Left kidney (tissue), 1 donor: ENCODE measurements at regions not wholly inside any gene's neighbourhood (a gene's known extent, or its start where the extent isn't known, plus 50 kb on each side); places are given as distances from the start of the nearest gene placed in this dataset.
"Not testable (repeated sequence)": the region's sequence is repeated elsewhere in the genome, so short reads cannot be mapped to it uniquely, and the experiment has no call there.

Experiments used
- DNase-seq: peaks from one replicate; pipeline ENCODE4 v3.0.0-alpha.2; 2013

- DNase-seq = no peak
These were observed 1342.6 kb downstream of the REEP3 start for GRCh38 chr10:64863836-64864235.

- no peak for DNase-seq
These were observed 1346.3 kb downstream of the REEP3 start for GRCh38 chr10:64867501-64867962.

GRCh38 chr10:64873088-64873487 lies 1351.9 kb downstream of the REEP3 start:
- DNase-seq = no peak

- no peak for DNase-seq
These were observed 1352.8 kb downstream of the REEP3 start for GRCh38 chr10:64873959-64874358.

DNA sequence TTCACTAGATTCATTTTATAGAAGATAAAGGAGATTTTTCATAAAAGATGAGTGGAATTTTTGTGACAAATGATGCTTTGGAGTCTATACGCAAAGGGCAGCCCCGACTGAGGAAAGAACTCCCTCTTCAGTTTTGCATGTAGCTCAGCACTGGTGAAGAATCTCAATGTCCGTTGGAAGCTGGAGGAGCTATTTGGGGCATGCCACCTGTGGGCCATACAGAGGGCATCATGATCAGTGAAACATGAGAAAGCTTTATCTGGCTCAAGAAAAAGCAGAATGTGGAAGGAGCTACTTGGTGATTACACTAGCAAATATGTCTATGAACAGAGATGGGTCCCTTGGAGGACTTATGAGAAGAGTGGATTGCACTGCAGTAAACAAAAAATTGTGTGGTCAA lies 1359.3 kb downstream of the REEP3 start:
- no peak for DNase-seq

DNA sequence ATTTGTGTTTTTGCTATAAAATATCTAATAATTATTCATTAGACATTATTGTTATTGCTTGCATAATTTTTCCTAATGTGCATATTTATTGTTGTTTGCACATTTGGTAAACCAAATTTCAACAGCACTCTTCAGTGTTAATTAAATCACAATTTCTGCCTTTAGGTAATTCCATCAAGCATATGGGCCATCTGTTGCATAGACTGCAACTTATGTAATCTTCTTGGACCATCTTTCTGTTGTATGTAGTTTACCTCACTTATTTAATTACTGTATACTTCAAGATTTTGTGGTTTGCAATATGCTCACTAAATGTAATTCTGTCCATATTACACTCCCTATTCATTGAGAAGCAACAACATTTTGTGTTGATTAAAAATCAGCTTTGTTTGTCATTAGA lies 1360.1 kb downstream of the REEP3 start:
- DNase-seq = no peak

- DNase-seq = no peak
These were observed 1375.4 kb downstream of the REEP3 start for GRCh38 chr10:64896582-64896981.

DNA sequence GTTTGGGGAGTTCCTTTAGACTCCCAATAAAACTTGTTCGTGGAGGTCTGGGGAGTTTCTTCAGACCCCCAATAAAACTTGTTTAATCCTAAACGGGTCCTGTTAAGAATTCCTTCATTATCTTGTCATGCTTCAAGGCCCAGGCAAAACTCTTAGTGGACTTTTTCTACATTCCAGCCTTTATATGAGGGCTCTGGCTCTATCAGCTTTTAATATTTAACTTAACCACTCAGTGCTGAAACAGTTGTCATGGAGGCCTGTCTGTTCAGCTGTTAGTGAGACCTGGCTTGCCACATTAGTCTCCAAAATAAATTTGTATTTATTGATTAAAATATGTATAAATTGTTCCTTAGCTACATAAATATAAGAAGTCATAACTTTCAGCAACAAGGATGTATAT lies 1385.1 kb downstream of the REEP3 start:
- peak; percentile 3 for DNase-seq

GRCh38 chr10:64924306-64924705 lies 1403.1 kb downstream of the REEP3 start:
- not testable (repeated sequence) for DNase-seq

GRCh38 chr10:64952042-64952441 lies 1430.8 kb downstream of the REEP3 start:
- no peak for DNase-seq

GRCh38 chr10:64956441-64956840 lies 1435.2 kb downstream of the REEP3 start:
- no peak for DNase-seq

DNA sequence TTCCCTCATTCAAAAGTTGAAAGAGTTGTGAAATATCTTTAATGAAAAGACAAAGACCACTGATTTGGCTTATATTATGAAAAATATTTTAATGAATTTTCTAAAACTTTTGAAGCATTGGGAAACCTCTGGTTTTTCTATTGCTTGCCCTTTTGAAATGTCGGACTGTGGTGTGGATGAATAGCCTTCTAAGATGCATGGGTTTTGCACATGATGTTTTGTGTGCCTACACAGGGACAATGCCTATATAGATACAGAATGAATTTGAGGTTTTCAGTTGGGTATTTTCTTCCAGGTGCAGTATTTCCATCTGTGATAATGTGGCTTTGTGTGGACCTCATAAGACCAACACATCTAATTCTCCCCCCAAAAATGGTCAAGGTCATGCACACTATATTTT lies 1437.9 kb downstream of the REEP3 start:
- no peak for DNase-seq

DNA sequence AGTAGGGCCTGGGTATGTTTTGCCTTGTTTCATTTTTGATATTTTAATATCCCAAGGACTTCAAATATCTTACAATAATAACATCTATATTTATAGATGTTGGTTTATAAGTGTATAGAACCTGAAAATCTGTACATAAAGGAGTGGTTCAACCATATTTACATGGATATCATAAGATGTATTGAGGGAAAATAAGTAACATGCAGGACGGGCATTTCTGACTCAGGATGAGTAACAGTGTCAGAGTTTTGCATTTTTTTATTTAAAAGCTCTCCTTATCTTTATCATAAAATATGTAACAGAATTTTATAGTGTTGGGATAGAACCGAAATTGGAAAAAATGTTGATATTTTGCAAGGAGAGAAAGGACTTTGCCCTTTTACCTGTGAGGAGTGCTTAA lies 1438.7 kb downstream of the REEP3 start:
- DNase-seq = no peak

DNA sequence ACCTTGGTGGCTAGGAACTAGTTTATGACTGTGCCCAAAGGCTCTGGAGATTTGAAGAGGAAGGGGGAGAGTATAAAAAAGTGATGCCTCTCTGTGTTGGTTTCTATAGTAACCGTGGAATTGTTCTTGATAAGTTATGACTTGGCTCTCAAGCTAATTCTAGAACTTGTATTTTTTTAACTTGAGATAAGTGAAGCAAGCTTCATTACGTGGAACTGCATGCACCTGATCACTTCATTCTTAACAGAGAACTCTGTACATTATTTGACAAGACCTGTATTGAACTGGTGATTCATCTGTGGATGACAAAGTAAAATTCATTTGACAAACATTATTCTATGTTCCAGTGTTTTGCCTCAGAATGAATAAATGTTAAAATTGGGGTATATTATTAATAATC lies 1452.2 kb downstream of the REEP3 start:
- no peak for DNase-seq

DNA sequence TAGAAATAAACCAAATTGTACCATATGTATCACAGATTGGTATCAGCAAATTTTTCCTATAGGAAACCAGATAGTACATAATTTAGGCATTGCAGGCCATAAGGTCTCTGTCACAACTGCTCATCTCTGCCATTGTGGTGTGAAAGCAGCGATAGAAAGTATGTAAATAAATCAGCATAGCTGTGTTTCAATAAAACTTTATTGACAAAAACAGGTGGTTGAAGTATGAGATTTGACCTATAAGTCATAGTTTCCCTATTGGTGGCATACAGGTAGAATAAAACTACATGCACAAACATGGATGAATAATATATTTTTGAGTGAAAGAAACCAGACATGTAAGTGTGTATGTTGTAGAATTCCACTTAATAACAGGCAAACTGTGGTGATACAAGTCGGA lies 1454.9 kb downstream of the REEP3 start:
- DNase-seq = no peak

DNA sequence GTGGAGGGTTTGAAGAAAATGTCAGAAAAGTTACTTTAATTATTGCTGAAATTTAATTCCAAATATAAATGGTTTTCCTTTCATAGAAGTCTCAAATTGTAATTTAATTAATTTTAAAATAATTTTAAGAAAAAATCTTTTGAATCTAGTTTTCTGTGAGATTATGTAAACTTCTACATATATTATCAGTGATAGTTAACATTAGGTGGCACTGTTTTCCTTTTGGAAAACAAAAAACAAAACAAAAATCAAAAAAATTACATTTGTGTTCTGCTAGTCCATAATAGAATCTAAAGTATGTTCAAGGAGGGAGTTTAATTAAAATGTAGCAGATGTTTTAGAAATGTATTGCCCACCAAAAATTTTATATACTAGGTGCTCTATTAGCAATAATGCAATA lies 1456.7 kb downstream of the REEP3 start:
- DNase-seq = no peak

- no peak for DNase-seq
These were observed 1475.7 kb downstream of the REEP3 start for GRCh38 chr10:64996886-64997285.

GRCh38 chr10:65010845-65011244 lies 1489.6 kb downstream of the REEP3 start:
- no peak for DNase-seq

DNA sequence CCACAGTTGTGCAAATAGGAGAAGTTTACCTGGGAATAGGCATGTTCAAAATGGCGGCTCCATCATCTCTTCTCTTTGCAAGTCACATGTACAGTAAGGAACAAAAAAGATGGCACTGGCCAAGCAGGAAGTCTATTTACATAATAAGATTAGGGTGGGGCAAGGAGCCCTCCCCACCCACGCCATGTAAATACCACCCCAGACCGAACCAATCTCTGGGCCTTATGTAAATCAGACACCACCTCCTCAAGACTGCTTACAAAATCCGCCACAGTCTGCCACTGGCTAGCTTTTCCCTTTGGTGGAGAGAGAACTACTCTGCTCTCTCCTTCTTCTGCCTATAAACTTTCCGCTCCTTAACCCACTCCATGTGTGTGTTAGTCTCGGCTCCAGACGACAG lies 1496.3 kb downstream of the REEP3 start:
- DNase-seq = no peak

DNA sequence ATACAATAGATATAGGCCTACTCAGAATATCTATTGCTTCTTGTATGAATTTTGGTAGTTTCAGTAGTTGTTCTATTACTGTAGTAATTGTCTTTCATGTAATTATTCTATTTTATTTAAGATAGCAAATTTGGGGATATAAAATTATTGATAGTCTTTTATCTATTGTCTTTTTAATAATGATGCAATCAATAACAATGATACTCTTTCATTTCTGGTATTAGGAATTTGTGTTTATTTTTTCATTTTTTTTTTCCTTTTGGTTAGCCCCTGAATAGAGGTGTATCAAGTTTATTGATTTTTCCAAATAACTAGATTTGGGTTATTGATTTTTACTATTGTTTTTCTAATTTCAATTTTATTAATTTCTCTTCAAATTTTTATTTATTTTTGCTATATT lies 1503.7 kb downstream of the REEP3 start:
- DNase-seq = no peak

GRCh38 chr10:65030263-65030662 lies 1509.1 kb downstream of the REEP3 start:
- DNase-seq = no peak

DNA sequence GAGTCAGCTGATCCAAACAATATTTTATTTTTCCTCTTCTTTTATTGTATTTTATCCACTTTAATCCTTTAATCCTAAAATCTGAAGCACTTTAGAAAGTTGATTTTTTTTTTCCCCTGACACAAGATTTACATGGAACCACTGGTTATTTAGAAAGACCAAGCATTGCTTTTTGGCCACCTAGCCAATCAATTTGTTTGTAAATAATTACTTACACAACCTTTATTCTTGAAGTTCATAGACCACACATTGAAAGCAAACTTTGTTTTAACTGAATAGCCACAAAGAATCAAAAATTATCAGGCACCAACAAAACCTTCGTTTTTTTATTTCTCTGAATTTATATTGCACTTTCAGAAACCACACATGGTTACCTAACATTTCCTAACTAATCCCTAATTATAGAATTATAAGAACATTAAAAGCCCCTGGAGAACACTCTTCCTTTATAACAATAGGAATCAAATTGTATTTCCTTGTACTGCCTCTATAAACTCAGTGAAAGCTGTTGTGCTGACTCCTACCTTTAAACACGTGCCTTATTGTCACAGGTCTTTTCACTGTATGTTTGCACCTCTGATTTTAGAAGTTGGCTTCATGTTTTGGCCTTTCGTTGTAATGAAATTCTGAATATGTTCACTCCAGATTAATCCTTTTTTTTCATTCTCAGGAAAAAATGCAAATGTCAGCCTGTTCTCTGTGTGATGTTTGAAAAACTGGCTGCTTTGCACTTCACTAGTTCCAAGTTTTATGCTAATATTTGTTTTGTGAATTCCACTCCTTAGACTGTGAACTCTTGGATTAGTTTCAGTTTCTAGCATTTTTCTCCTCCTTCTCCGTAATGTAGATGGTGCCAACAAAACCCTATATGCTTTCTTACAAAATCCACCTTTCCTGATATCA lies 1511.9 kb downstream of the REEP3 start:
- DNase-seq = peak; percentile 1

GRCh38 chr10:65033957-65034356 lies 1512.8 kb downstream of the REEP3 start:
- no peak for DNase-seq

- no peak for DNase-seq
These were observed 1519.6 kb downstream of the REEP3 start for GRCh38 chr10:65040796-65041195.
